HFFc6 (cell line): ENCODE measurements at regions not wholly inside any gene's neighbourhood (a gene's known extent, or its start where the extent isn't known, plus 50 kb on each side); places are given as distances from the start of the nearest gene placed in this dataset.

Source experiments
- DNase-seq: peaks from one replicate; pipeline ENCODE4 v3.0.0-alpha.2; 2018
- H3K27ac Mint-ChIP-seq: 2 replicates; pipeline ENCODE4 v1.8.0; 2020; ENCODE audit warnings: mild to moderate bottlenecking, mixed read lengths
- H3K27me3 Mint-ChIP-seq: 2 replicates; pipeline ENCODE4 v1.8.0; 2021; ENCODE audit warnings: mild to moderate bottlenecking, moderate library complexity, mixed read lengths; ENCODE audit not compliant: insufficient read depth
- H3K36me3 Mint-ChIP-seq: 2 replicates; pipeline ENCODE4 v1.8.0; 2021; ENCODE audit warnings: low read depth, mixed read lengths
- H3K4me1 Mint-ChIP-seq: 2 replicates; pipeline ENCODE4 v1.8.0; 2020; ENCODE audit warnings: low read depth, mixed read lengths
- H3K4me3 Mint-ChIP-seq: 2 replicates; pipeline ENCODE4 v1.8.0; 2020; ENCODE audit warnings: mild to moderate bottlenecking, moderate library complexity, mixed read lengths
- H3K9me3 Mint-ChIP-seq: 2 replicates; pipeline ENCODE4 v1.8.0; 2020; ENCODE audit warnings: mild to moderate bottlenecking, mixed read lengths
- TF ChIP-seq, protein P1 (sequence below): fragments of 200-600 bp; sonication (generic); IDR thresholded peaks from 2 replicates; pipeline ENCODE4 v1.5.0; 2021; ENCODE audit warnings: antibody characterized with exemption, mild to moderate bottlenecking

DNA sequence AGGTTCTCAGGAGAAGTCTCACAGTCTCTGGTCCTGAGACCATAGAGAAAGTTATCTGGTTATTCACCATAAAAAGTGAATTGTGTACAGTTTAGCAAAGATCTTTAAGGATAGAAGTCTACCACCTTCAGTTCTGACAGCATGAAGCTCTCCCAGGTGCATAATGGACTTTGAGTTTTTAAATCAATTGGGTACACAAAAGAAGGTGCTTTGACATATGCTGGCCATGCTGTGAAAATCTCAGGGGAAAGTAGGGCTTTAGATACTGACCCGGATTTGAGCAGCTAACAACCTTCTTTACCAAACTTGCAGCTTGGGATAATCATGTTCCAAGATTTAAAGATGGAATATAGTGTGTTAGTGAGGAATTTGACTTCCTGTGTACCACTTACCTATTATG lies 264.2 kb downstream of the ZSWIM6 start:
- no peak for DNase-seq
- no peak overlapping the region for H3K4me3 Mint-ChIP-seq

DNA sequence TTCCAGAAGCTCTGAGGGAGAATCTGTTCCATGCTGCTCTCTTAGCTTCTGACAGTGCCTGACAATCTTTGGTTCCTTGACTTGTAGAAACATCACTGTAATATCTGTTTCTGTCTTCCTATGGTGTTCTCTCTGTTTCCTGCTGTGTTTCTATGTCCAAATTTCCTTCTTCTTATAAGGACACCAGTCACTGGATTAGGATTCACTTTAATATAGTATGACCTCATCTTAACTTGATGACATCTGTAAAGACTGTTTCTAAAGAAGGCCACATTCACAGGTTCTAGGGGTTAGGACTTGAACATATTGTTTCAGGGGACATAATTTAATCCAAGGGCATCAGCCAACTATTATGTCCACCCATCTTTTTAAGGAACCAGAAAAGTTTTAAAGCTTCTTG lies 265.6 kb downstream of the ZSWIM6 start:
- DNase-seq: no peak
- Mint-ChIP-seq H3K4me3 (no peak overlapping the region), H3K27ac (no peak overlapping the region), H3K36me3 (no peaks in the 10 kb centered on the region), H3K27me3 (peaks cover 13% of the 10 kb centered on the region), H3K9me3 (no peaks in the 10 kb centered on the region), H3K4me1 (peaks cover 14% of the 10 kb centered on the region)
- TF ChIP-seq, protein P1, sequence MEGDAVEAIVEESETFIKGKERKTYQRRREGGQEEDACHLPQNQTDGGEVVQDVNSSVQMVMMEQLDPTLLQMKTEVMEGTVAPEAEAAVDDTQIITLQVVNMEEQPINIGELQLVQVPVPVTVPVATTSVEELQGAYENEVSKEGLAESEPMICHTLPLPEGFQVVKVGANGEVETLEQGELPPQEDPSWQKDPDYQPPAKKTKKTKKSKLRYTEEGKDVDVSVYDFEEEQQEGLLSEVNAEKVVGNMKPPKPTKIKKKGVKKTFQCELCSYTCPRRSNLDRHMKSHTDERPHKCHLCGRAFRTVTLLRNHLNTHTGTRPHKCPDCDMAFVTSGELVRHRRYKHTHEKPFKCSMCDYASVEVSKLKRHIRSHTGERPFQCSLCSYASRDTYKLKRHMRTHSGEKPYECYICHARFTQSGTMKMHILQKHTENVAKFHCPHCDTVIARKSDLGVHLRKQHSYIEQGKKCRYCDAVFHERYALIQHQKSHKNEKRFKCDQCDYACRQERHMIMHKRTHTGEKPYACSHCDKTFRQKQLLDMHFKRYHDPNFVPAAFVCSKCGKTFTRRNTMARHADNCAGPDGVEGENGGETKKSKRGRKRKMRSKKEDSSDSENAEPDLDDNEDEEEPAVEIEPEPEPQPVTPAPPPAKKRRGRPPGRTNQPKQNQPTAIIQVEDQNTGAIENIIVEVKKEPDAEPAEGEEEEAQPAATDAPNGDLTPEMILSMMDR: no peak

More for the DNA sequence above, 264.2 kb downstream of the ZSWIM6 start:
- H3K36me3 Mint-ChIP-seq: no peaks in the 10 kb centered on the region
- H3K9me3 Mint-ChIP-seq: no peaks in the 10 kb centered on the region
- H3K27me3 Mint-ChIP-seq: peaks cover 11% of the 10 kb centered on the region
- TF ChIP-seq, protein P1: no peak
- peaks cover 14% of the 10 kb centered on the region for H3K4me1 Mint-ChIP-seq
- H3K27ac Mint-ChIP-seq: no peak overlapping the region

DNA sequence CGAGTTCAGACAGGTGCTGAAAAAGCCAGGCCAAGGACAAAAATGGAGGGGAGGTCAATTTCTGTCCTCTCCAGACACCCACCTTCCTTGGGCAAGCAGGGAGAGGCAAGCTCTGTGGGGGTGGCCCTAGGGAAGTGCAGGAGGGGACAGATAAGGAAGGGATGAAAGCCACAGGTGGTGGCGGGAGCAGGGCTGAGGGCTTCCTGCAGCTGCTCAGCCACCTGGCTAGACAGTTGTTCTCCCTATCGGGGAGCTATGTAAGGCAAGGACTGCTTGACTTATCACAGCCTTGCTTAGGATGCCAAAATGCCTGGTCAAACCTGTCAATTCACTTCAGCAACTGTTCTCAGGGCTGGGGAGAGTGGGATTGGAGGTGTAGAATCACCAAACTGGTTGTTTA lies 266.1 kb downstream of the ZSWIM6 start:
- H3K4me1 Mint-ChIP-seq: peaks cover 16% of the 10 kb centered on the region
- TF ChIP-seq, protein P1: no peak
- peaks cover 13% of the 10 kb centered on the region for H3K27me3 Mint-ChIP-seq
- no peak overlapping the region for H3K4me3 Mint-ChIP-seq
- no peak overlapping the region for H3K27ac Mint-ChIP-seq
- no peak for DNase-seq
- H3K9me3 Mint-ChIP-seq: no peaks in the 10 kb centered on the region
- H3K36me3 Mint-ChIP-seq: no peaks in the 10 kb centered on the region

DNA sequence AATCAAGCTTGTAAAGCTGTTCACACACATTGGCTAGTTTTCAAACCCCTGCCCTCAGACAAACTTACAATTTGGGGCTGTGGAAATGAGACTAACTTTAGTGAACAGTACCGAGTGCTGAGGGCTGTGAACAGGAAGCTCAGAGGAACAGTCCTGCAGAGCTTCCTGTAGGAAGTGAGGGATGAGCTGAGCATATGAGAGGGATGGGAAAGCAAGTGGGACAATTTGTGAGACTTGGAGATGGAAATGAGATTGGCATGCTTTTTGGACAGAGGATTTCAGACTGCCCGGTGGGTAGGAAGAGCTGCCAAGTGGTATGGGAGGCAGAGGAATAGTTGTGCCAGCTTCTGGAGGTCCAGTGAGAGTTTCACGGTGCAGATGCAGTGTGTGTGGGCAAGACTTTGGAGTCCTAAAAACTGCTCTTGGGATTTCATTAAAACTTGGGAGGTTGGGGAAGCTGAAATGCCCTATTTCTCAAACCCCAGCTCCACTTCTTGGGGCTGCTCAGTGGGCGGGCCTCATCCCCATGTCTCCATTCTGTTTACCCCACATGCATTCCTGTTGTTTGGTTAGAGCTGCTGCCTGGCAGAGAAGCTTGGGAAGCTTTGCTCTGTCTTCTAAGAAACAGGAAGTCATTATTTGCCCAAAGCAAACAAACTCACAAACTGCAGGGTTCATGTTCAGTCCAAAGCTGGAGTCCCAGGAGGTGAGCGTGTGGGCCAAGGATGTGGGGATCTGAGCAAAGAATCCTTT lies 267.5 kb downstream of the ZSWIM6 start:
- peaks cover 8% of the 10 kb centered on the region; the same call in 1 of the 2 replicates for H3K27me3 Mint-ChIP-seq
- H3K36me3 Mint-ChIP-seq: no peaks in the 10 kb centered on the region
- TF ChIP-seq, protein P1: no peak
- H3K27ac Mint-ChIP-seq: no peak overlapping the region
- peak; percentile 26 for DNase-seq
- no peak overlapping the region for H3K4me3 Mint-ChIP-seq
- H3K4me1 Mint-ChIP-seq: peaks cover 27% of the 10 kb centered on the region
- no peaks in the 10 kb centered on the region for H3K9me3 Mint-ChIP-seq

DNA sequence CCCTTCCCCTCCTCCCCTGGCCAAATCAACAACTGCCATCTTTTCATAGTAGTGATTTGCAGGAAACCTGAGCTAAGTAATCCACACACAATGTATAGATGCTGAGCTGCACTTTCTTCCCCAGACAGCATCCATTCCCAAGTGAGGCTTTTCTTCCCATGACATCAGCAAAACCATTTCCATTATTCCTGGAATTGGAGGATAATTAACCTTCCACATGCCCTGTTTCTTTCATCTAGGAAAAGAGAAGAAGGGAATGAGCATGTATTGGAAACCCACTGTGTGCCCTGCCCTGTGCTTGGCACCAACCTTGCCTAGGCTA lies 268.0 kb downstream of the ZSWIM6 start:
- TF ChIP-seq, protein P1: no peak
- Mint-ChIP-seq H3K27ac (no peak overlapping the region), H3K4me1 (peaks cover 33% of the 10 kb centered on the region), H3K4me3 (no peak overlapping the region), H3K36me3 (no peaks in the 10 kb centered on the region), H3K9me3 (no peaks in the 10 kb centered on the region), H3K27me3 (peaks cover 7% of the 10 kb centered on the region; the same call in 1 of the 2 replicates)
- DNase-seq: no peak
